GM23338 (cell line): ENCODE measurements at regions not wholly inside any gene's neighbourhood (a gene's known extent, or its start where the extent isn't known, plus 50 kb on each side); places are given as distances from the start of the nearest gene placed in this dataset.

Experiments
- ATAC-seq: fragments of 200-7000 bp; cut with Tn5 transposase; 3 replicates; pipeline ENCODE4 v1.9.1; 2020
- DNase-seq: peaks from one replicate; pipeline ENCODE4 v3.0.0-alpha.2; 2015; ENCODE audit warnings: low spot score
- H2AFZ ChIP-seq: fragments of 200-600 bp; sonication (generic); 2 replicates; pipeline ENCODE4 v1.8.0; 2016; ENCODE audit warnings: antibody characterized with exemption, mild to moderate bottlenecking, moderate library complexity
- H3F3A ChIP-seq: fragments of 200-600 bp; sonication (generic); replicated peaks from 2 replicates; pipeline ENCODE4 v1.8.0; 2017; ENCODE audit warnings: antibody characterized with exemption, mixed run types, low read depth
- H3K27ac ChIP-seq: fragments of 200-600 bp; sonication (generic); 2 replicates; pipeline ENCODE4 v1.6.1; 2016; ENCODE audit warnings: low read depth
- H3K27me3 ChIP-seq: fragments of 200-600 bp; sonication (generic); 2 replicates; pipeline ENCODE4 v1.8.0; 2016; ENCODE audit warnings: mild to moderate bottlenecking, mixed run types, moderate library complexity; ENCODE audit not compliant: insufficient read depth
- H3K36me3 ChIP-seq: fragments of 200-600 bp; sonication (generic); 2 replicates; pipeline ENCODE4 v1.8.0; 2016; ENCODE audit warnings: mild to moderate bottlenecking; ENCODE audit not compliant: insufficient read depth
- H3K4me1 ChIP-seq: fragments of 200-600 bp; sonication (generic); 2 replicates; pipeline ENCODE4 v1.8.0; 2016; ENCODE audit warnings: mild to moderate bottlenecking, moderate library complexity; ENCODE audit not compliant: insufficient read depth
- H3K4me2 ChIP-seq: fragments of 200-600 bp; sonication (generic); 2 replicates; pipeline ENCODE4 v1.7.1; 2017; ENCODE audit warnings: mixed run types
- H3K4me3 ChIP-seq: fragments of 200-600 bp; sonication (generic); 2 replicates; pipeline ENCODE4 v1.6.1; 2016; ENCODE audit warnings: mixed run types
- H3K79me2 ChIP-seq: fragments of 200-600 bp; sonication (generic); replicated peaks from 2 replicates; pipeline ENCODE4 v1.8.0; 2017; ENCODE audit warnings: mild to moderate bottlenecking; ENCODE audit not compliant: insufficient read depth
- H3K9me2 ChIP-seq: fragments of 200-600 bp; sonication (generic); 2 replicates; pipeline ENCODE4 v1.8.0; 2017; ENCODE audit not compliant: insufficient read depth
- H4K20me1 ChIP-seq: fragments of 200-600 bp; sonication (generic); replicated peaks from 2 replicates; pipeline ENCODE4 v1.8.0; 2017; ENCODE audit warnings: mild to moderate bottlenecking; ENCODE audit not compliant: insufficient read depth
- H3K27ac Mint-ChIP-seq: 2 replicates; pipeline ENCODE4 v1.8.0; 2020; ENCODE audit warnings: inconsistent platforms, mild to moderate bottlenecking, moderate library complexity, mixed read lengths
- H3K27me3 Mint-ChIP-seq: 3 replicates; pipeline ENCODE4 v1.8.0; 2022; ENCODE audit warnings: low read depth, mild to moderate bottlenecking, moderate library complexity, mixed read lengths, inconsistent platforms; ENCODE audit not compliant: insufficient read depth, poor library complexity
- H3K36me3 Mint-ChIP-seq: 3 replicates; pipeline ENCODE4 v1.8.0; 2021; ENCODE audit warnings: low read depth, mild to moderate bottlenecking, inconsistent platforms, moderate library complexity, mixed read lengths
- H3K4me1 Mint-ChIP-seq: 3 replicates; pipeline ENCODE4 v1.8.0; 2020; ENCODE audit warnings: mild to moderate bottlenecking, inconsistent platforms, mixed read lengths
- H3K4me3 Mint-ChIP-seq: 3 replicates; pipeline ENCODE4 v1.8.0; 2021; ENCODE audit warnings: moderate library complexity, mild to moderate bottlenecking, inconsistent platforms, mixed read lengths
- H3K9me3 Mint-ChIP-seq: 3 replicates; pipeline ENCODE4 v1.8.0; 2020; ENCODE audit warnings: moderate library complexity, mild to moderate bottlenecking, inconsistent platforms, mixed read lengths
- CREB1 ChIP-seq: fragments of 250-450 bp; sonication (Bioruptor Pico); IDR thresholded peaks from 2 replicates; pipeline ENCODE4 v1.5.0; 2020; ENCODE audit warnings: low read depth, mild to moderate bottlenecking, moderate library complexity
- CTCF ChIP-seq, 2 experiments: fragments of 200-600 bp in 1 of 2; sonication (generic) in 1 of 2; conservative IDR thresholded peaks; 2 replicates each; pipeline versions ENCODE4 v1.5.1 to v1.6.1; 2016 to 2017; ENCODE audit warnings: antibody characterized with exemption in 2 of 2, low read depth in 2 of 2, mild to moderate bottlenecking in 2 of 2, moderate library complexity in 1 of 2
- ETS1 ChIP-seq: IDR thresholded peaks from 2 replicates; pipeline ENCODE4 v1.6.1; 2016; ENCODE audit warnings: antibody characterized with exemption
- EZH2 ChIP-seq: fragments of 200-600 bp; sonication (generic); IDR thresholded peaks from one replicate; pipeline ENCODE4 v1.8.0; 2017; ENCODE audit warnings: antibody characterized with exemption, mild to moderate bottlenecking, low read depth; ENCODE audit not compliant: unreplicated experiment
- EZH2phosphoT487 ChIP-seq: fragments of 200-600 bp; sonication (generic); IDR thresholded peaks from one replicate; pipeline ENCODE4 v1.8.1; 2018; ENCODE audit warnings: antibody characterized with exemption; ENCODE audit not compliant: unreplicated experiment
- JUNB ChIP-seq: IDR thresholded peaks from one replicate; pipeline ENCODE4 v1.6.1; 2016; ENCODE audit warnings: antibody characterized with exemption; ENCODE audit not compliant: unreplicated experiment
- NANOG ChIP-seq: IDR thresholded peaks from 2 replicates; pipeline ENCODE4 v1.6.1; 2016; ENCODE audit warnings: antibody characterized with exemption, borderline replicate concordance
- POLR2AphosphoS5 ChIP-seq: IDR thresholded peaks from 2 replicates; pipeline ENCODE4 v1.6.1; 2016; ENCODE audit warnings: antibody characterized with exemption, low read depth
- STAT1 ChIP-seq: IDR thresholded peaks from one replicate; pipeline ENCODE4 v1.6.1; 2016; ENCODE audit warnings: antibody characterized with exemption; ENCODE audit not compliant: unreplicated experiment
- ZNF114 ChIP-seq: fragments of 250-450 bp; sonication (Bioruptor Pico); IDR thresholded peaks from 2 replicates; pipeline ENCODE4 v1.5.0; 2020; ENCODE audit warnings: mild to moderate bottlenecking, moderate library complexity
- ZNF331 ChIP-seq: fragments of 250-450 bp; sonication (Bioruptor Pico); IDR thresholded peaks from 2 replicates; pipeline ENCODE4 v1.5.0; 2020; ENCODE audit warnings: low read depth, mild to moderate bottlenecking, moderate library complexity
- ZNF462 ChIP-seq: fragments of 250-450 bp; sonication (Bioruptor Pico); IDR thresholded peaks from 2 replicates; pipeline ENCODE4 v1.5.0; 2020; ENCODE audit warnings: mild to moderate bottlenecking, moderate library complexity
- TF ChIP-seq, protein P1 (sequence below): IDR thresholded peaks from one replicate; pipeline ENCODE4 v1.6.1; 2018; ENCODE audit warnings: antibody characterized with exemption; ENCODE audit not compliant: unreplicated experiment

DNA sequence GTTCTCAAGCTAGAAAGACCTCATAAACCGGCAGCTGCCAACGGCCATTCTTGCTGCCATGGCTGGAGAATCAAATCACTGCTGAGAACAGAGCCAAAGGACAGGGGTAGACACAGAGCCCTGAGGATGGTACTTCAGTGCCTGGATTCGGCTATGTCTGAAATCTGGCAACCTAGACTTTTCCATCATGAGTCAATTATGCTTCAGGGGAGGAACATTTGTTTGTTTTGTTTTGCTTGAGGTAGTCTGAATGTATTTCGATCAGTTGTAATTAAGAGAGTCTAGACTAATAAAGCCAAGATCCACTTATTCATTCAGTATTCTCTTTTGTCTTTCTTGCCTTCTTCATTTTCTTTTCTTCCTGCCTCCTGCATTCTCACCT, 122.8 kb upstream of the SH3BP4 start:
- ATAC-seq (no peak), DNase-seq (no peak)
- H3K4me1 Mint-ChIP-seq: peaks cover 3% of the 10 kb centered on the region; the same call in 1 of the 3 replicates
- Histone ChIP-seq H3K4me2 (no peak overlapping the region), H3F3A (no peaks in the 10 kb centered on the region), H2AFZ (no peak overlapping the region), H3K4me3 (no peak overlapping the region), H3K9me2 (no peaks in the 10 kb centered on the region), H4K20me1 (no peaks in the 10 kb centered on the region), H3K27ac (no peak overlapping the region), H3K4me1 (no peaks in the 10 kb centered on the region), H3K79me2 (no peaks in the 10 kb centered on the region), H3K36me3 (no peaks in the 10 kb centered on the region), H3K27me3 (no peaks in the 10 kb centered on the region)
- H3K4me3 Mint-ChIP-seq: no peak overlapping the region
- H3K9me3 Mint-ChIP-seq: no peaks in the 10 kb centered on the region
- peaks cover 3% of the 10 kb centered on the region for H3K27me3 Mint-ChIP-seq
- no peaks in the 10 kb centered on the region; the same call in 2 of the 3 replicates for H3K36me3 Mint-ChIP-seq
- TF ChIP-seq JUNB (no peak), NANOG (no peak), CREB1 (no peak), ETS1 (no peak), POLR2AphosphoS5 (no peak), CTCF (conservative IDR thresholded peaks at IDR 0.05; ENCODE audit: low read depth in 2 of 2) (no peak), STAT1 (no peak), EZH2phosphoT487 (no peak), ZNF462 (CRISPR knock-in tag) (no peak), ZNF331 (no peak), ZNF114 (CRISPR knock-in tag) (no peak), EZH2 (no peak)
- TF ChIP-seq, protein P1, sequence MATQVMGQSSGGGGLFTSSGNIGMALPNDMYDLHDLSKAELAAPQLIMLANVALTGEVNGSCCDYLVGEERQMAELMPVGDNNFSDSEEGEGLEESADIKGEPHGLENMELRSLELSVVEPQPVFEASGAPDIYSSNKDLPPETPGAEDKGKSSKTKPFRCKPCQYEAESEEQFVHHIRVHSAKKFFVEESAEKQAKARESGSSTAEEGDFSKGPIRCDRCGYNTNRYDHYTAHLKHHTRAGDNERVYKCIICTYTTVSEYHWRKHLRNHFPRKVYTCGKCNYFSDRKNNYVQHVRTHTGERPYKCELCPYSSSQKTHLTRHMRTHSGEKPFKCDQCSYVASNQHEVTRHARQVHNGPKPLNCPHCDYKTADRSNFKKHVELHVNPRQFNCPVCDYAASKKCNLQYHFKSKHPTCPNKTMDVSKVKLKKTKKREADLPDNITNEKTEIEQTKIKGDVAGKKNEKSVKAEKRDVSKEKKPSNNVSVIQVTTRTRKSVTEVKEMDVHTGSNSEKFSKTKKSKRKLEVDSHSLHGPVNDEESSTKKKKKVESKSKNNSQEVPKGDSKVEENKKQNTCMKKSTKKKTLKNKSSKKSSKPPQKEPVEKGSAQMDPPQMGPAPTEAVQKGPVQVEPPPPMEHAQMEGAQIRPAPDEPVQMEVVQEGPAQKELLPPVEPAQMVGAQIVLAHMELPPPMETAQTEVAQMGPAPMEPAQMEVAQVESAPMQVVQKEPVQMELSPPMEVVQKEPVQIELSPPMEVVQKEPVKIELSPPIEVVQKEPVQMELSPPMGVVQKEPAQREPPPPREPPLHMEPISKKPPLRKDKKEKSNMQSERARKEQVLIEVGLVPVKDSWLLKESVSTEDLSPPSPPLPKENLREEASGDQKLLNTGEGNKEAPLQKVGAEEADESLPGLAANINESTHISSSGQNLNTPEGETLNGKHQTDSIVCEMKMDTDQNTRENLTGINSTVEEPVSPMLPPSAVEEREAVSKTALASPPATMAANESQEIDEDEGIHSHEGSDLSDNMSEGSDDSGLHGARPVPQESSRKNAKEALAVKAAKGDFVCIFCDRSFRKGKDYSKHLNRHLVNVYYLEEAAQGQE: no peak
- no peak overlapping the region for H3K27ac Mint-ChIP-seq
